ENCODE measurements at regions not wholly inside any gene's neighbourhood (a gene's known extent, or its start where the extent isn't known, plus 50 kb on each side); places are given as distances from the start of the nearest gene placed in this dataset.
"Not testable (repeated sequence)": the region's sequence is repeated elsewhere in the genome, so short reads cannot be mapped to it uniquely, and the experiment has no call there.

GRCh38 chr22:25420471-25420924, 144.0 kb upstream of the GRK3 start:
- no peak for DNase-seq

- no peak for DNase-seq
These were observed 143.3 kb upstream of the GRK3 start for GRCh38 chr22:25420925-25421904.

- peak; percentile 24 for DNase-seq
These were observed 137.8 kb upstream of the GRK3 start for GRCh38 chr22:25426530-25427308.

- not testable (repeated sequence) for DNase-seq
These were observed 132.7 kb upstream of the GRK3 start for GRCh38 chr22:25431637-25432342.

- not testable (repeated sequence) for DNase-seq
These were observed 131.0 kb upstream of the GRK3 start for GRCh38 chr22:25433381-25433970.

GRCh38 chr22:25437414-25438160, 126.9 kb upstream of the GRK3 start:
- DNase-seq, result no peak

- no peak for DNase-seq
These were observed 117.3 kb upstream of the GRK3 start for GRCh38 chr22:25447067-25447685.

GRCh38 chr22:25447686-25448434, 116.6 kb upstream of the GRK3 start:
- DNase-seq, result peak; percentile 90

- peak; percentile 31 for DNase-seq
These were observed 115.9 kb upstream of the GRK3 start for GRCh38 chr22:25448435-25449051.

- DNase-seq, result no peak
These were observed 114.6 kb upstream of the GRK3 start for GRCh38 chr22:25449781-25450317.

GRCh38 chr22:25451480-25452114, 112.9 kb upstream of the GRK3 start:
- DNase-seq, result no peak

- DNase-seq, result no peak
These were observed 112.3 kb upstream of the GRK3 start for GRCh38 chr22:25452116-25452700.

- DNase-seq, result no peak
These were observed 111.4 kb upstream of the GRK3 start for GRCh38 chr22:25453058-25453457.

GRCh38 chr22:25453557-25453956, 110.9 kb upstream of the GRK3 start:
- DNase-seq, result no peak

GRCh38 chr22:25456300-25457043, 108.0 kb upstream of the GRK3 start:
- not testable (repeated sequence) for DNase-seq

- DNase-seq, result not testable (repeated sequence)
These were observed 105.8 kb upstream of the GRK3 start for GRCh38 chr22:25458631-25459030.

GRCh38 chr22:25460682-25461081, 103.8 kb upstream of the GRK3 start:
- DNase-seq, result not testable (repeated sequence)

- DNase-seq, result no peak
These were observed 103.2 kb upstream of the GRK3 start for GRCh38 chr22:25461301-25461700.

Measured in dermis blood vessel endothelial cell (primary cell).